Vagina (tissue), 2 donors: ENCODE measurements at regions not wholly inside any gene's neighbourhood (a gene's known extent, or its start where the extent isn't known, plus 50 kb on each side); places are given as distances from the start of the nearest gene placed in this dataset.
"Not testable (repeated sequence)": the region's sequence is repeated elsewhere in the genome, so short reads cannot be mapped to it uniquely, and the experiment has no call there.

Source experiments
- DNase-seq, 2 donors: peaks; one replicate each; pipeline ENCODE4 v3.0.0-alpha.2; 2017; ENCODE audit errors: extremely low spot score in 2 of 2
- H3K27ac ChIP-seq: fragments of 200-600 bp; sonication (generic); one replicate; pipeline ENCODE4 v1.5.1; 2019
- H3K27me3 ChIP-seq: fragments of 200-600 bp; sonication (generic); one replicate; pipeline ENCODE4 v1.5.1; 2019
- H3K36me3 ChIP-seq, 2 donors: fragments of 200-600 bp; sonication (generic); one replicate each; pipeline ENCODE4 v1.5.1; 2017 to 2019
- H3K4me1 ChIP-seq: fragments of 200-600 bp; sonication (generic); one replicate; pipeline ENCODE4 v1.5.1; 2019
- H3K4me3 ChIP-seq, 2 donors: fragments of 200-600 bp; sonication (generic); 1 replicate in 1 of 2; 2 replicates in 1 of 2; pipeline ENCODE4 v1.5.1; 2016 to 2019
- H3K9me3 ChIP-seq: fragments of 200-600 bp; sonication (generic); one replicate; pipeline ENCODE4 v1.5.1; 2019
- CTCF ChIP-seq, 3 experiments: fragments of 450-650 bp in 2 of 3; fragments of 200-600 bp in 1 of 3; sonication (generic) in 1 of 3; IDR thresholded peaks; one replicate each; pipeline ENCODE4 v1.5.1; 2017 to 2019; ENCODE audit warnings: antibody characterized with exemption in 3 of 3, mild to moderate bottlenecking in 2 of 3, moderate library complexity in 2 of 3
- POLR2A ChIP-seq, 2 donors: fragments of 450-650 bp; IDR thresholded peaks; one replicate each; pipeline ENCODE4 v1.6.1; 2017; ENCODE audit warnings: antibody characterized with exemption in 2 of 2, mild to moderate bottlenecking in 2 of 2, moderate library complexity in 2 of 2
- POLR2AphosphoS5 ChIP-seq, 2 donors: sonication (generic); formaldehyde crosslinking; IDR thresholded peaks; one replicate each; pipeline ENCODE4 v1.9.0; 2017; ENCODE audit warnings: antibody characterized with exemption in 2 of 2, mild to moderate bottlenecking in 2 of 2, low read depth in 1 of 2; ENCODE audit not compliant: insufficient read depth in 1 of 2
- intact Hi-C: fragments of 100-400 bp; cut with DNase I; formaldehyde crosslinking; loops from one replicate; pipeline ENCODE4 v1.15.1; 2023

- Histone ChIP-seq H3K4me1 (no peaks in the 10 kb centered on the region), H3K9me3 (no peaks in the 10 kb centered on the region), H3K27me3 (no peaks in the 10 kb centered on the region), H3K36me3 (no peaks in the 10 kb centered on the region), H3K27ac (no peak overlapping the region), H3K4me3 (no peak overlapping the region)
- intact Hi-C loops = no loop called here
- no peak for DNase-seq
- no peak for TF ChIP-seq POLR2AphosphoS5 (IDR thresholded peaks at IDR 0.05; ENCODE audit: insufficient read depth in 1 of 2, low read depth in 1 of 2)
- no peak for TF ChIP-seq POLR2A (IDR thresholded peaks at IDR 0.05)
- TF ChIP-seq CTCF (IDR thresholded peaks at IDR 0.05) = no peak
Observed at GRCh38 chr12:9449181-9449580, 158.5 kb downstream of the KLRB1 start.

GRCh38 chr12:9448648-9449047, 159.1 kb downstream of the KLRB1 start:
- intact Hi-C loops, H3K27me3 ChIP-seq, DNase-seq, H3K9me3 ChIP-seq, H3K27ac ChIP-seq, H3K36me3 ChIP-seq, H3K4me1 ChIP-seq: not testable (repeated sequence)
- peak overlapping the region; percentile 60 to 62 for H3K4me3 ChIP-seq

- DNase-seq, H3K27ac ChIP-seq, H3K9me3 ChIP-seq, H3K27me3 ChIP-seq, intact Hi-C loops, H3K4me1 ChIP-seq, H3K36me3 ChIP-seq: not testable (repeated sequence)
- peak overlapping the region; percentile 60 to 62 for H3K4me3 ChIP-seq
- peak; percentile 35 to 72 for TF ChIP-seq POLR2AphosphoS5 (IDR thresholded peaks at IDR 0.05; ENCODE audit: insufficient read depth in 1 of 2, low read depth in 1 of 2)
Observed at GRCh38 chr12:9447791-9448614, 159.7 kb downstream of the KLRB1 start.

GRCh38 chr12:9446883-9447761, 160.6 kb downstream of the KLRB1 start:
- H3K36me3 ChIP-seq, DNase-seq, intact Hi-C loops, H3K4me1 ChIP-seq, H3K27me3 ChIP-seq, H3K9me3 ChIP-seq, H3K27ac ChIP-seq: not testable (repeated sequence)
- H3K4me3 ChIP-seq = peak overlapping the region; percentile 60 to 62

GRCh38 chr12:9440428-9440827, 167.3 kb downstream of the KLRB1 start:
- H3K27ac ChIP-seq, DNase-seq, H3K27me3 ChIP-seq, H3K36me3 ChIP-seq, H3K9me3 ChIP-seq, intact Hi-C loops, H3K4me1 ChIP-seq, H3K4me3 ChIP-seq: not testable (repeated sequence)

GRCh38 chr12:9435682-9436081, 172.0 kb downstream of the KLRB1 start:
- H3K9me3 ChIP-seq, H3K4me1 ChIP-seq, H3K4me3 ChIP-seq, H3K27me3 ChIP-seq, H3K36me3 ChIP-seq, H3K27ac ChIP-seq, intact Hi-C loops, DNase-seq: not testable (repeated sequence)

GRCh38 chr12:9430385-9430784, 177.3 kb downstream of the KLRB1 start:
- intact Hi-C loops, H3K4me1 ChIP-seq, H3K27ac ChIP-seq, H3K27me3 ChIP-seq, H3K36me3 ChIP-seq, H3K9me3 ChIP-seq, H3K4me3 ChIP-seq: not testable (repeated sequence)
- peak in 1 of 2 donors; percentile 37 for DNase-seq

- H3K27me3 ChIP-seq, intact Hi-C loops: not testable (repeated sequence)
- peak; percentile 42 to 52 for DNase-seq
Observed at GRCh38 chr12:9428856-9429255, 178.9 kb downstream of the KLRB1 start.

GRCh38 chr12:9425429-9425828, 182.3 kb downstream of the KLRB1 start:
- DNase-seq, H3K4me1 ChIP-seq, H3K36me3 ChIP-seq, H3K27ac ChIP-seq, intact Hi-C loops, H3K27me3 ChIP-seq, H3K4me3 ChIP-seq, H3K9me3 ChIP-seq: not testable (repeated sequence)

More at GRCh38 chr12:9428856-9429255, 178.9 kb downstream of the KLRB1 start:
- H3K36me3 ChIP-seq, H3K9me3 ChIP-seq, H3K4me3 ChIP-seq, H3K4me1 ChIP-seq, H3K27ac ChIP-seq: not testable (repeated sequence)

- H3K36me3 ChIP-seq, H3K4me1 ChIP-seq, intact Hi-C loops, DNase-seq, H3K27ac ChIP-seq, H3K27me3 ChIP-seq, H3K4me3 ChIP-seq, H3K9me3 ChIP-seq: not testable (repeated sequence)
Observed at GRCh38 chr12:9424175-9424740, 183.5 kb downstream of the KLRB1 start.

- DNase-seq, H3K36me3 ChIP-seq, H3K9me3 ChIP-seq, H3K27me3 ChIP-seq, H3K4me1 ChIP-seq, intact Hi-C loops, H3K4me3 ChIP-seq, H3K27ac ChIP-seq: not testable (repeated sequence)
Observed at GRCh38 chr12:9422689-9423088, 185.0 kb downstream of the KLRB1 start.
